ENCODE measurements at regions not wholly inside any gene's neighbourhood (a gene's known extent, or its start where the extent isn't known, plus 50 kb on each side); places are given as distances from the start of the nearest gene placed in this dataset.
"Not testable (repeated sequence)": the region's sequence is repeated elsewhere in the genome, so short reads cannot be mapped to it uniquely, and the experiment has no call there.

- DNase-seq (ENCODE audit: low spot score), result no peak
Measured at GRCh38 chr18:77373730-77374445, 124.2 kb downstream of the GALR1 start.

DNA sequence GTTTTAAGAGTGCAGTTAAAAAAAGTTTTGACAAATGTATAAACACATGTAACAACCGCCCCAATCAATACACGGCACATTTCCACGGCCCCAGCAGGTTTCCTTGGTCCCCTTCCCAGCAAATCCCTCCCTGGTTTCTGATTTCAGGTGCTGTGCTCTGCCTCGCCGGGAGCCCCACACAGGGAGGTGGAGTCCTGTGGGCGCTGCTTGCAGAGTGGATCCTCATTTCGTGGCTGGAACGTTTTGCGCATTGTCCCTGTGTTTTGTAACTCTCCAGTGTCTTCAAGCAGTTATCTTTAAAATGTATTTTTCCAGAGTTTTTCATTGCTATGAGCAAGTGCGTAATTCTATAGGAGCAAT, 124.8 kb downstream of the GALR1 start:
- DNase-seq (ENCODE audit: low spot score), result no peak

DNA sequence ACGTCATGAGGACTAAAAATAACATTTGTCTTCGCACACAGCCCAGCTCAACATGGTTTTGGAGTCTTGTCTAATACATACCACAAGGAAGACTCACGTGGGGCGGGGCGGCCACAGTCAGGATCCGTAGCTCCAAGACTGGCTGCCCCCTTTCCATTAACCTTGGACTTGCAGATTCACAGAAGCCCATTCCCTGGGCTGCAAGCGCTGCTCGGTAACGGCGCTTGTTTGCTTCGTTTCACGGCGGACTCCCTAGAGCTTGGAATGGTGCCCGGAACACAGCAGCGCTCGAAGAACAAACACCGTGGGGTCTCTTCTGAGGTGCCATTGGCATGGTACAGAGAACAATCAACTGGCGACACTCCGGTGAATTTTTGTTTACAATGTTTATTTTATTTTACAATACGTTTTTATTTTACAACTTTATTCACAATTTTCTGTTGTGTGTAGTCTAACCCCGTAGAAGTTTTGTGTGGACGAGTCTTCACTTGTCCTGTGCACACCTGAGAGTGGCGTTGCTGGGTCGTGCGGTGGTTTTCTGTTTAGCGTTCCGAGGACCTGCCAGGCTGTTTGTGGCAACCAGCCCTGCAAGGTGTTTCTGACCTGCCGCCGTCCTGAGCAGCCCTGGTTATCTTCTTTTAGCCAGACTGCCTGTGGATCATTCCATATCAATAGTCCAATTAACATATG, 126.5 kb downstream of the GALR1 start:
- DNase-seq (ENCODE audit: low spot score), result no peak

DNA sequence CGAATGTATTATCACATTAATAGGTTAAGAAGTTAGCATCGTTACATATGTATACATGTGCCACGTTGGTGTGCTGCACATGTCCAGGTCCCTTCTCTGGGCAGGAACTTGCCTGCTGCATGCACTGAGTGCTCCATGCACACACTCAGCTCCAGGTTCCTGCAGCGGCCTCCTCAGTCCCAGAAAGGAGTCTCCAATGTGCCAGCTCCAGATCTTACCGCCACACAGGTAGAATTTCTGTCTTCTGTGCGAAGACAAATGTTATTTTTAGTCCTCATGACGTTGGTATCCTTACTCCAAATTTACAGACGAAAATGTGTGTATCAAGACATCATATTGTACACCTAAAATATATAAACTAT, 127.1 kb downstream of the GALR1 start:
- DNase-seq (ENCODE audit: low spot score), result no peak

- no peak for DNase-seq (ENCODE audit: low spot score)
Measured at GRCh38 chr18:77377813-77378212, 128.2 kb downstream of the GALR1 start.

DNA sequence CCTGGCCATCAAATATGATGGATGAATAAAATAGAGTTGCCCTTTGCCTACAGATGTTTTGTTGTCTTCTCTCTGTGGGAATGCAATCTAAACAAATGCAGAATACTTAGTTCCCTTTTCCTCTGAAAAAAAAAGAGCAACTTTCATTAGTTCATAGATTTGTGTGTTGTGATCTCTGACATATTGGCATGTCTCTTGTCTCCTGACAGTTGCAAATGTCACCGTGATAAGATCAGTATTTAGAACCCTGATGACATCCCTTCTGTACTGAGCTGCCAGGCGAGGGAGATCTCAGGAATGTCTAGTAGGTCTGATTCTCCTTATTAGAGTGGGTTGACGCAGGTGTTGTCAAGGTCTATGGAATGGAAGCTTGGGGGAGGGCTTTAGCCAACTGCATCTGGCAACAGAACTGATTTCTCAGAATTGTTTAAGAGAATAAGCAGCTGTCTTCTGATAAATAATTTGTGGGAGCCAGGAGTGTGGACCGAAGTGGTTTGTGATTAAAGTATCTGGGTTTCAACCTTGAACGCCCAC, 130.4 kb downstream of the GALR1 start:
- no peak for DNase-seq (ENCODE audit: low spot score)

GRCh38 chr18:77380695-77381094, 131.0 kb downstream of the GALR1 start:
- DNase-seq (ENCODE audit: low spot score), result no peak

DNA sequence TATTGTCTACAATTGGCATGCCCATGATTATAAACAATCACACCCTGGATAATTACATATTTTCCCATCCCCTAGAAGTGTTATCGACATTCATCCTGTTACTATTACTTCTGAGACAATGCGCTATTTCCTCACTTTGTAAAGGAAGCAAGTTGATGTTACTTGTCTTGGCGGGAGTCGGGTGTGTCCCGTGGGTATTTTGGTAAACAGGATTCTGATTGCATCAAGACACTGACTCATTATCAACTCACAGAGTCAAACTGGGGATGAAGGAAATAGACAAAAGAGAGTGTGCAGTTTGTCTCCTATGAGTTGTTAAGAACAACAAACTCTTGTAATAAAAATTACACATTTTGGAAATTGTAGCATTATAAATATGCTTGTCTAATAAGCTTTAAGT, 142.7 kb downstream of the GALR1 start:
- DNase-seq (ENCODE audit: low spot score), result no peak

- DNase-seq (ENCODE audit: low spot score), result no peak
Measured at GRCh38 chr18:77393519-77393918, 143.9 kb downstream of the GALR1 start.

DNA sequence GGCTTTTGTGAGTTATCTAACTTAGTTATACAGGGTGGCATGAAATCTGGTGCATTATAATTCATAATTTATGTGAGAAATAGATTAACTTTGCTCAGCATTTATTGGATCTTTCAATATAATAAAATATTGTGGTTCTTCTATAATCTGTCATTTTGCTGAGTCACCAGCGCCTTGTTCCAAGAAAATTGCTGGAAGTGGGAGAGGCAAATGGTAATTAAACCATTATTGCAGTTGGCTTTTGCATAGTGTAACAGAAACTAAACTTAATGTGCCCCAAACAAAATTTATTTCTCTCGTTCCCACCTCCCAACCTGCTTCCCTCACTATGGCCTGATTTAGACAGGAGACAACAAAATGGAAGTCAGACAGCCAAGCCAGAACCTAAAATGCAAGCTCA, 146.3 kb downstream of the GALR1 start:
- no peak for DNase-seq (ENCODE audit: low spot score)

GRCh38 chr18:77397056-77397455, 147.4 kb downstream of the GALR1 start:
- no peak for DNase-seq (ENCODE audit: low spot score)

GRCh38 chr18:77397617-77398016, 148.0 kb downstream of the GALR1 start:
- DNase-seq (ENCODE audit: low spot score), result no peak

DNA sequence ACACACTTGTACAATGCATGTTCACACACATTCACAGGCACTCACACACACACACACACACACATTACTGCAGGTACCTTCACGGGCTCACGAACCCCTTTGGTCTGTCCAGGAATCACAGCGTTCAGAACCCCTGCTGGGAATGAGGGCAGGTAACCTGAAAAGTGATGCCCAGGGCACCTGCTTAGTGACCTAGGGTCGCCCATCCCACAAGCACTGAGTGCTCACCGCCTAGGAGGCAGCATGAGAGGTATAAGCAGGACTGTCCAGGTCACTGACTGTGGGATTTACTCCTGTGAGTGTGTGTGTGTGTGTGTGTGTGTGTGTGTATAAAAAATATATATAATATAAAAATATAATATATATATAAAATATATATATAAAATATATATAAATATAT, 150.9 kb downstream of the GALR1 start:
- DNase-seq (ENCODE audit: low spot score), result no peak

GRCh38 chr18:77401173-77401572, 151.5 kb downstream of the GALR1 start:
- DNase-seq (ENCODE audit: low spot score), result no peak

DNA sequence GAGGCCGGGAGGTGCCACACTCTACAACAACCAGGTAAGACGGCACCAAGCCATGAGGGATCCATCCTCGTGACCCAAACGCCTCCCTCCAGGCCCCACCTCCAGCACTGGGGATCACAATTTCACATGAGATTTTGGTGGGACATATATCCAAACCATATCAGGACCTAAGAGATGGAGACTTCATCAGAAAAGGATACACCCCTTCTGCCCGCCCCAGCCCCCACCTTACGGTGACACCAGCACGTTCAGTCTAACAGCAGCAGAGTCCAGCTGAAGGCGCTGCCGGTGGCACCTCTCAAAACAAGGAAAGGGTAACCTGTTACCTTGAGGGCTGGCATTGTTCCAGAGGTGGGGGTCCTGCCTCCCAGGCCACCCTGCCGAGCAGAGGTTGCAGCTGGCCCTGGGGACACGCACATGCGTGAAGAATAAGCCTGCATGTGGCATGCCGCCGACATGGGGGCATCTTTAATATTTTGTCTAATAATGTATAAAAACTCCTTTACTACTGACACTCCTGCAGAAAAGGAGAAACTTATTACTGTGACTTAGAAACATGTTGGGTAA, 154.4 kb downstream of the GALR1 start:
- no peak for DNase-seq (ENCODE audit: low spot score)

DNA sequence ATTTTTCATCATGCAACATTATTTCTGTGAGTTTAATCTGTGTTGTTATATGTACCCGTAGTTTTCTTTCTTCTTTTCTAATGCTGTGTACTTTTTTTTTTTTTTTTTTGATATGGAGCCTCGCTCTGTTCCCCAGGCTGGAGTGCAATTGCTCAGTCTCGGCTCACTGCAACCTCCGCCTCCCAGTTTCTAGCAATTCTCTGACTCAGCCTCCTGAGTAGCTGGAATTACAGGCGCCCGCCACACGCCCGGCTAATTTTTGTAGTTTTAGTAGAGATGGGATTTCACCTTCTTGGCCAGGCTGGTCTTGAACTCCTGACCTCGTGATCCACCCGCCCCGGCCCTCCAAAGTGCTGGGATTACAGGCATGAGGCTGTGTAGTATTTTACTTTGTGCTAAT, 155.4 kb downstream of the GALR1 start:
- DNase-seq (ENCODE audit: low spot score), result no peak

GRCh38 chr18:77407733-77408132, 158.1 kb downstream of the GALR1 start:
- no peak for DNase-seq (ENCODE audit: low spot score)

- not testable (repeated sequence) for DNase-seq (ENCODE audit: low spot score)
Measured at GRCh38 chr18:77421546-77421945, 171.9 kb downstream of the GALR1 start.

DNA sequence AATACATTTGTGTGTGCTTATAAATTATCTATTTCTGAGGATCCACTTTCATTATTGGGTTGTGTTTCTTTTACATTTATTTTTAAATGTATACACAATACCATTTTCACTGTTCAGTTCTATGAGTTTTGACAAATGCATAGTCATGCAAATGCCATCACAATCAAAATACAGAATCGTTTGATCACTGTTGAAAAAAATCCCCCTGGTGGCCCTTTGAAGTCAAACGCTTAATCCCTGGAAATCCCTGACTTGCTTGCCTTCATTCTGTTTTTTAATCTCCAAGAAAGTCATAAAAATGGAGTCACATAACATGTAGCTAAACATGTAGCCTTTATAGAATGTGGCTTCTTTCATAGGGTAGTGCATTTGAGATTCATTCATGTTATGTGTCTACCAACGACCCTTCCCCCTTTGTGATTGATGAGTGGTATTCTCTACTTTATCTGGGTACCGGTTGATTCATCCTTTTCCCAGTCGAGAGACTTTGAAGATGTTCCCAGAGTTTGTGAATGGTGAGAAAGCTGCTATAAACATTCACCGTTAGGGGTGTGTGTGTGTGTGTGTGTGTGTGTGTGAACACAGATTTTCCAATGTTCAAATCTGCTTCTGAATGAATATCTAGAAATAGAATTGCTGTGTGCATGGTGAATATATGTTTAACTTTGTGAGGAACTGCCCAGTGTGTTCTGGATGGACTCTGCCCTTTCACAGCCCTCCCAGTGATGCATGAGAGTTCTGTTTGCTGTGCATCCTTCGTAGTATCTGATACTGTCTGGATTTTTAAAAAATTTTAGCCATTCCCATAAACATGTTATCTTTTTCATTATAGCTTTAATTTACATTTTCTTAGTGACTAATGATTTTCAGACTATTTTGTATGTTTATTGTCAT, 173.6 kb downstream of the GALR1 start:
- DNase-seq (ENCODE audit: low spot score), result peak; percentile 1

DNA sequence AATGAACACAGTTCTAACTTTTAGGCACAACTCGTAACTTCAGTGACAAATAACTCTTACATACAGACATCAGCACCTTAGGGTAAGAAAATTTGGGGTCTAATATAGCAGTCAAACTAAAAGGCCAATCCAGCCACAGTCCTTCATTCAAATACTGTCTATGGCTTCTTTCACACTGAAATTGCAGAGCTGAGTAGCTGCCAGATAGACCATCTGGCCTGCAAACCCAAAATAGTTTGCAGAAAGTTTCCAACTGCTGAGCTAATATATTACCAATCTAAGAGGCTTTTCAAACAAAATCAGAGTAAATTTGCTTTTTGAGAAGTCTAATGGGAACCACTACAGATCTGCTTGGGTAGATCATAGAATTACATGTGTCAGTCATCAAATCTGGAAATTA, 183.4 kb downstream of the GALR1 start:
- DNase-seq (ENCODE audit: low spot score), result no peak

GRCh38 chr18:77439888-77440287, 190.2 kb downstream of the GALR1 start:
- DNase-seq (ENCODE audit: low spot score), result no peak

DNA sequence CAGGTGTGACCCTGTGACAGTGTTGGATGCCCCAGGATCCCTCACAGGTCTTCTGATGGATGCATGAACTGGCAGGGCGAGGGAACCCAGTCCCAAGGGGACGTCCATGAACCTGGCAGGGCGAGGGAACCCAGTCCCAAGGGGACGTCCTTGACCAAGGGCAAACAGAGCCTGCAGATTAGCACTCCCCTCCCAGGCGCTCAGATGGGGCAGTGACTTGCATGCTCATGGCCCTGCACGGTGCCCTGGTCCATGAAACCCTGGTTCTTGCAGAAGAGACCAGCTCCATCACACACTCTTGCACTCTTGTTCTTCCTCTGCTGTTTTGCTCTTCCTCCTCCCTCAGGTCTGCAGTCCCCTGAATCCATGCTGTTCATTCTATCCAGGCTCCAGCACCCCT, 192.7 kb downstream of the GALR1 start:
- DNase-seq (ENCODE audit: low spot score), result no peak
